Keratinocyte (primary cell): ENCODE measurements at regions not wholly inside any gene's neighbourhood (a gene's known extent, or its start where the extent isn't known, plus 50 kb on each side); places are given as distances from the start of the nearest gene placed in this dataset.

ENCODE experiments used
- DNase-seq: peaks from one replicate; pipeline ENCODE4 v3.0.0-alpha.2; 2011; ENCODE audit warnings: low read depth, missing footprints, low spot score
- FAIRE-seq: peaks from 2 replicates; lab custom pipeline; 2011; peaks lifted over from hg19 to GRCh38; lab: Jason Lieb, UNC
- H2AFZ ChIP-seq: 2 replicates; pipeline ENCODE4 v1.6.0; 2012; ENCODE audit warnings: low read length, control low read depth, inconsistent platforms; ENCODE audit not compliant: control insufficient read depth
- H3K27ac ChIP-seq: 2 replicates; pipeline ENCODE4 v1.5.1; 2011; ENCODE audit warnings: low read length; ENCODE audit not compliant: control insufficient read depth, insufficient read depth
- H3K27me3 ChIP-seq: 3 replicates; pipeline ENCODE4 v1.6.0; 2011; ENCODE audit warnings: low read length; ENCODE audit not compliant: control insufficient read depth, insufficient read depth; ENCODE audit errors: extremely low read depth
- H3K36me3 ChIP-seq, 2 experiments: 2 replicates in 1 of 2; 3 replicates in 1 of 2; pipeline ENCODE4 v1.5.1; 2011; ENCODE audit warnings: low read length in 2 of 2, mild to moderate bottlenecking in 1 of 2; ENCODE audit not compliant: control insufficient read depth in 2 of 2, insufficient read depth in 2 of 2; ENCODE audit errors: extremely low read depth in 1 of 2
- H3K4me1 ChIP-seq: 3 replicates; pipeline ENCODE4 v1.5.1; 2011; ENCODE audit warnings: low read length; ENCODE audit not compliant: control insufficient read depth, insufficient read depth; ENCODE audit errors: extremely low read depth
- H3K4me2 ChIP-seq: 3 replicates; pipeline ENCODE4 v1.6.0; 2011; ENCODE audit warnings: low read depth, low read length; ENCODE audit not compliant: control insufficient read depth, insufficient read depth; ENCODE audit errors: extremely low read depth
- H3K4me3 ChIP-seq, 3 experiments: fragments of 200-600 bp in 1 of 3; sonication (generic) in 1 of 3; 2 replicates in 2 of 3; 3 replicates in 1 of 3; pipeline ENCODE4 v1.5.1; 2011 to 2016; ENCODE audit warnings: low read length in 3 of 3, mild to moderate bottlenecking in 3 of 3, control low read depth in 2 of 3, inconsistent platforms in 1 of 3, low read depth in 1 of 3, mixed read lengths in 1 of 3, mixed run types in 1 of 3, moderate library complexity in 1 of 3; ENCODE audit not compliant: control insufficient read depth in 2 of 3, insufficient read depth in 2 of 3; ENCODE audit errors: extremely low read depth in 1 of 3
- H3K79me2 ChIP-seq: 2 replicates; pipeline ENCODE4 v1.6.0; 2012; ENCODE audit warnings: low read length; ENCODE audit not compliant: control insufficient read depth, insufficient read depth
- H3K9ac ChIP-seq: 3 replicates; pipeline ENCODE4 v1.6.0; 2011; ENCODE audit warnings: low read length; ENCODE audit not compliant: control insufficient read depth, insufficient read depth; ENCODE audit errors: extremely low read depth
- H3K9me1 ChIP-seq: 3 replicates; pipeline ENCODE4 v1.6.0; 2011; ENCODE audit warnings: low read length; ENCODE audit not compliant: control insufficient read depth, insufficient read depth; ENCODE audit errors: extremely low read depth
- H3K9me3 ChIP-seq: 2 replicates; pipeline ENCODE4 v1.5.1; 2012; ENCODE audit warnings: low read depth, low read length; ENCODE audit not compliant: control insufficient read depth
- H4K20me1 ChIP-seq: 3 replicates; pipeline ENCODE4 v1.6.0; 2011; ENCODE audit warnings: low read length; ENCODE audit not compliant: control insufficient read depth, insufficient read depth; ENCODE audit errors: extremely low read depth
- CTCF ChIP-seq, 3 experiments: IDR thresholded peaks in 1 of 3; conservative IDR thresholded peaks in 1 of 3; optimal IDR thresholded peaks in 1 of 3; 2 replicates in 2 of 3; 3 replicates in 1 of 3; pipeline versions ENCODE3 to v1.5.1; 2011; ENCODE audit warnings: low read length in 3 of 3, mild to moderate bottlenecking in 3 of 3, moderate library complexity in 2 of 3, control low read depth in 1 of 3, inconsistent platforms in 1 of 3; ENCODE audit not compliant: insufficient read depth in 2 of 3; ENCODE audit errors: extremely low read depth in 1 of 3
- EZH2 ChIP-seq: IDR thresholded peaks from one replicate; pipeline ENCODE4 v1.6.1; 2012; ENCODE audit warnings: inconsistent platforms, mild to moderate bottlenecking, low read length, moderate library complexity
- dilution Hi-C: fragments of 300-500 bp; cut with MboI; formaldehyde crosslinking; loops from one replicate; pipeline ENCODE4 v1.7.0; 2020; ENCODE audit warnings: low sequenced_read_pairs; ENCODE audit not compliant: extremely low pct_ligation_motif_present

- H3K4me1 ChIP-seq, result no peaks in the 10 kb centered on the region
- FAIRE-seq, result no peak
- no peak overlapping the region for H3K9ac ChIP-seq
- H3K4me2 ChIP-seq, result no peak overlapping the region
- H3K27ac ChIP-seq, result no peak overlapping the region
- no peaks in the 10 kb centered on the region for H3K27me3 ChIP-seq
- H3K79me2 ChIP-seq, result no peaks in the 10 kb centered on the region
- TF ChIP-seq EZH2 (no peak), CTCF (optimal IDR thresholded peaks at IDR 0.05 in 1 of 3, IDR thresholded peaks at IDR 0.05 in 1 of 3, conservative IDR thresholded peaks at IDR 0.05 in 1 of 3; ENCODE audit: extremely low read depth in 1 of 3, insufficient read depth in 2 of 3, low read length in 3 of 3) (no peak)
- no peaks in the 10 kb centered on the region for H3K9me3 ChIP-seq
- dilution Hi-C loops, result no loop called here
- H4K20me1 ChIP-seq, result no peaks in the 10 kb centered on the region
- no peaks in the 10 kb centered on the region for H3K36me3 ChIP-seq
- no peaks in the 10 kb centered on the region for H3K9me1 ChIP-seq
- H2AFZ ChIP-seq, result no peak overlapping the region
- no peak for DNase-seq
- no peak overlapping the region for H3K4me3 ChIP-seq
These were observed 74.7 kb upstream of the CDH11 start for GRCh38 chr16:65196420-65197075.

- dilution Hi-C loops, result no loop called here
- Histone ChIP-seq H3K4me2 (no peak overlapping the region), H3K9me1 (no peaks in the 10 kb centered on the region), H3K9me3 (no peaks in the 10 kb centered on the region), H3K27ac (no peak overlapping the region), H3K4me3 (no peak overlapping the region), H3K36me3 (no peaks in the 10 kb centered on the region), H3K4me1 (no peaks in the 10 kb centered on the region), H3K27me3 (no peaks in the 10 kb centered on the region), H3K9ac (no peak overlapping the region), H2AFZ (no peak overlapping the region), H4K20me1 (no peaks in the 10 kb centered on the region), H3K79me2 (no peaks in the 10 kb centered on the region)
- TF ChIP-seq EZH2 (no peak), CTCF (optimal IDR thresholded peaks at IDR 0.05 in 1 of 3, IDR thresholded peaks at IDR 0.05 in 1 of 3, conservative IDR thresholded peaks at IDR 0.05 in 1 of 3; ENCODE audit: extremely low read depth in 1 of 3, insufficient read depth in 2 of 3, low read length in 3 of 3) (peak in 1 of 3 experiments; percentile 13)
- no peak for DNase-seq
- FAIRE-seq, result no peak
These were observed 74.1 kb upstream of the CDH11 start for GRCh38 chr16:65195998-65196397.
